Stomach smooth muscle (tissue), 2 donors: ENCODE measurements at regions not wholly inside any gene's neighbourhood (a gene's known extent, or its start where the extent isn't known, plus 50 kb on each side); places are given as distances from the start of the nearest gene placed in this dataset.

Experiments used
- H3K27ac ChIP-seq: one replicate; pipeline ENCODE4 v1.7.0; 2013; ENCODE audit warnings: mild to moderate bottlenecking, low read length, inconsistent platforms
- H3K27me3 ChIP-seq, 2 donors: one replicate each; pipeline ENCODE4 v1.7.0; 2013; ENCODE audit warnings: low read length in 2 of 2; ENCODE audit not compliant: insufficient read depth in 2 of 2, control insufficient read depth in 1 of 2
- H3K36me3 ChIP-seq, 2 donors: one replicate each; pipeline ENCODE4 v1.7.0; 2013; ENCODE audit warnings: low read length in 2 of 2; ENCODE audit not compliant: control insufficient read depth in 2 of 2, insufficient read depth in 2 of 2
- H3K4me1 ChIP-seq: one replicate; pipeline ENCODE4 v1.7.0; 2013; ENCODE audit warnings: low read length; ENCODE audit not compliant: control insufficient read depth, insufficient read depth
- H3K4me3 ChIP-seq, 2 donors: one replicate each; pipeline ENCODE4 v1.7.0; 2013; ENCODE audit warnings: low read length in 2 of 2
- H3K9ac ChIP-seq, 2 donors: one replicate each; pipeline ENCODE4 v1.7.0; 2013; ENCODE audit warnings: low read length in 2 of 2, mild to moderate bottlenecking in 1 of 2
- H3K9me3 ChIP-seq, 2 donors: one replicate each; pipeline ENCODE4 v1.7.0; 2013; ENCODE audit warnings: low read length in 2 of 2; ENCODE audit not compliant: control insufficient read depth in 2 of 2
- donor health status: healthy.
- donor health status: Pancreatic carcinoma.

GRCh38 chr13:61765940-61766666 lies 350.5 kb upstream of the PCDH20 start:
- Histone ChIP-seq H3K27me3 (no peaks in the 10 kb centered on the region), H3K4me1 (no peaks in the 10 kb centered on the region), H3K4me3 (no peak overlapping the region), H3K27ac (no peak overlapping the region), H3K36me3 (no peaks in the 10 kb centered on the region), H3K9me3 (no peaks in the 10 kb centered on the region), H3K9ac (no peak overlapping the region)

- no peaks in the 10 kb centered on the region for H3K27me3 ChIP-seq
- no peaks in the 10 kb centered on the region for H3K4me1 ChIP-seq
- H3K27ac ChIP-seq, result no peak overlapping the region
- no peaks in the 10 kb centered on the region for H3K9me3 ChIP-seq
- no peak overlapping the region for H3K9ac ChIP-seq
- H3K36me3 ChIP-seq, result no peaks in the 10 kb centered on the region
- no peak overlapping the region for H3K4me3 ChIP-seq
These were observed 349.6 kb upstream of the PCDH20 start for GRCh38 chr13:61765181-61765742.

- Histone ChIP-seq H3K27ac (no peak overlapping the region), H3K9ac (no peak overlapping the region), H3K27me3 (no peaks in the 10 kb centered on the region), H3K4me1 (no peaks in the 10 kb centered on the region), H3K9me3 (no peaks in the 10 kb centered on the region), H3K36me3 (no peaks in the 10 kb centered on the region), H3K4me3 (no peak overlapping the region)
These were observed 346.0 kb upstream of the PCDH20 start for GRCh38 chr13:61761690-61762089.

- no peaks in the 10 kb centered on the region for H3K9me3 ChIP-seq
- no peak overlapping the region for H3K27ac ChIP-seq
- H3K27me3 ChIP-seq, result no peaks in the 10 kb centered on the region
- H3K9ac ChIP-seq, result no peak overlapping the region
- H3K4me3 ChIP-seq, result no peak overlapping the region
- H3K36me3 ChIP-seq, result no peaks in the 10 kb centered on the region
- H3K4me1 ChIP-seq, result no peaks in the 10 kb centered on the region
These were observed 344.5 kb upstream of the PCDH20 start for GRCh38 chr13:61760102-61760501.

GRCh38 chr13:61756031-61756430 lies 340.4 kb upstream of the PCDH20 start:
- Histone ChIP-seq H3K27me3 (no peaks in the 10 kb centered on the region), H3K36me3 (no peaks in the 10 kb centered on the region), H3K27ac (no peak overlapping the region), H3K9me3 (no peaks in the 10 kb centered on the region), H3K9ac (no peak overlapping the region), H3K4me3 (no peak overlapping the region), H3K4me1 (no peaks in the 10 kb centered on the region)

- Histone ChIP-seq H3K9me3 (no peaks in the 10 kb centered on the region), H3K9ac (no peak overlapping the region), H3K27me3 (no peaks in the 10 kb centered on the region), H3K27ac (no peak overlapping the region), H3K36me3 (no peaks in the 10 kb centered on the region), H3K4me1 (no peaks in the 10 kb centered on the region), H3K4me3 (no peak overlapping the region)
These were observed 335.4 kb upstream of the PCDH20 start for GRCh38 chr13:61751039-61751438.

GRCh38 chr13:61738236-61738750 lies 322.6 kb upstream of the PCDH20 start:
- H3K36me3 ChIP-seq, result no peaks in the 10 kb centered on the region
- no peak overlapping the region for H3K27ac ChIP-seq
- no peaks in the 10 kb centered on the region for H3K27me3 ChIP-seq
- H3K4me3 ChIP-seq, result no peak overlapping the region
- no peaks in the 10 kb centered on the region for H3K9me3 ChIP-seq
- no peak overlapping the region for H3K9ac ChIP-seq
- no peaks in the 10 kb centered on the region for H3K4me1 ChIP-seq

GRCh38 chr13:61734683-61735082 lies 319.0 kb upstream of the PCDH20 start:
- Histone ChIP-seq H3K4me3 (no peak overlapping the region), H3K9ac (no peak overlapping the region), H3K9me3 (no peaks in the 10 kb centered on the region), H3K36me3 (no peaks in the 10 kb centered on the region), H3K27ac (no peak overlapping the region), H3K27me3 (no peaks in the 10 kb centered on the region), H3K4me1 (no peaks in the 10 kb centered on the region)

- Histone ChIP-seq H3K36me3 (no peaks in the 10 kb centered on the region), H3K9ac (no peak overlapping the region), H3K4me3 (no peak overlapping the region), H3K27me3 (no peaks in the 10 kb centered on the region), H3K4me1 (peaks cover 10% of the 10 kb centered on the region), H3K9me3 (no peaks in the 10 kb centered on the region), H3K27ac (no peak overlapping the region)
These were observed 312.8 kb upstream of the PCDH20 start for GRCh38 chr13:61728471-61728870.

- H3K9ac ChIP-seq, result no peak overlapping the region
- no peak overlapping the region for H3K27ac ChIP-seq
These were observed 312.1 kb upstream of the PCDH20 start for GRCh38 chr13:61727767-61728166.

GRCh38 chr13:61725806-61726205 lies 310.2 kb upstream of the PCDH20 start:
- H3K4me3 ChIP-seq, result no peak overlapping the region
- H3K27me3 ChIP-seq, result no peaks in the 10 kb centered on the region
- H3K9me3 ChIP-seq, result no peaks in the 10 kb centered on the region
- H3K9ac ChIP-seq, result no peak overlapping the region
- H3K4me1 ChIP-seq, result peaks cover 10% of the 10 kb centered on the region
- H3K27ac ChIP-seq, result no peak overlapping the region
- no peaks in the 10 kb centered on the region for H3K36me3 ChIP-seq

More at GRCh38 chr13:61727767-61728166, 312.1 kb upstream of the PCDH20 start:
- Histone ChIP-seq H3K4me1 (peaks cover 10% of the 10 kb centered on the region), H3K4me3 (no peak overlapping the region), H3K9me3 (no peaks in the 10 kb centered on the region), H3K36me3 (no peaks in the 10 kb centered on the region), H3K27me3 (no peaks in the 10 kb centered on the region)
